Hindlimb muscle (tissue), 1 donor: ENCODE measurements at regions not wholly inside any gene's neighbourhood (a gene's known extent, or its start where the extent isn't known, plus 50 kb on each side); places are given as distances from the start of the nearest gene placed in this dataset.
"Not testable (repeated sequence)": the region's sequence is repeated elsewhere in the genome, so short reads cannot be mapped to it uniquely, and the experiment has no call there.

Experiments used
- DNase-seq: peaks from one replicate; pipeline ENCODE4 v3.0.0-alpha.2; 2013

- DNase-seq: no peak
Observed at GRCh38 chr14:38000340-38000739, 207.4 kb upstream of the SSTR1 start.

- no peak for DNase-seq
Observed at GRCh38 chr14:38001501-38001900, 206.2 kb upstream of the SSTR1 start.

- DNase-seq: no peak
Observed at GRCh38 chr14:38003746-38004609, 203.7 kb upstream of the SSTR1 start.

GRCh38 chr14:38004610-38004879 is 203.2 kb upstream of the SSTR1 start:
- DNase-seq: no peak

GRCh38 chr14:38011156-38011555 is 196.5 kb upstream of the SSTR1 start:
- DNase-seq: not testable (repeated sequence)

GRCh38 chr14:38012056-38012455 is 195.6 kb upstream of the SSTR1 start:
- DNase-seq: no peak

- no peak for DNase-seq
Observed at GRCh38 chr14:38016497-38016896, 191.2 kb upstream of the SSTR1 start.

GRCh38 chr14:38021861-38022260 is 185.8 kb upstream of the SSTR1 start:
- DNase-seq: no peak

GRCh38 chr14:38022775-38023174 is 184.9 kb upstream of the SSTR1 start:
- DNase-seq: no peak

GRCh38 chr14:38038171-38038570 is 169.5 kb upstream of the SSTR1 start:
- no peak for DNase-seq

GRCh38 chr14:38038986-38039385 is 168.7 kb upstream of the SSTR1 start:
- DNase-seq: no peak

- DNase-seq: no peak
Observed at GRCh38 chr14:38039496-38039895, 168.2 kb upstream of the SSTR1 start.

- DNase-seq: no peak
Observed at GRCh38 chr14:38040411-38040810, 167.3 kb upstream of the SSTR1 start.

- peak; percentile 74 for DNase-seq
Observed at GRCh38 chr14:38042322-38042721, 165.4 kb upstream of the SSTR1 start.

- DNase-seq: no peak
Observed at GRCh38 chr14:38044710-38045109, 163.0 kb upstream of the SSTR1 start.

- DNase-seq: no peak
Observed at GRCh38 chr14:38045461-38045860, 162.2 kb upstream of the SSTR1 start.

- DNase-seq: no peak
Observed at GRCh38 chr14:38046160-38046559, 161.5 kb upstream of the SSTR1 start.

- no peak for DNase-seq
Observed at GRCh38 chr14:38047195-38047902, 160.4 kb upstream of the SSTR1 start.

GRCh38 chr14:38053666-38054065 is 154.0 kb upstream of the SSTR1 start:
- DNase-seq: no peak

- DNase-seq: no peak
Observed at GRCh38 chr14:38056270-38056669, 151.4 kb upstream of the SSTR1 start.

- DNase-seq: not testable (repeated sequence)
Observed at GRCh38 chr14:38062223-38062622, 145.5 kb upstream of the SSTR1 start.

GRCh38 chr14:38063711-38064320 is 143.9 kb upstream of the SSTR1 start:
- DNase-seq: no peak

GRCh38 chr14:38065106-38065762 is 142.5 kb upstream of the SSTR1 start:
- DNase-seq: no peak
